ENCODE measurements at regions not wholly inside any gene's neighbourhood (a gene's known extent, or its start where the extent isn't known, plus 50 kb on each side); places are given as distances from the start of the nearest gene placed in this dataset.

GRCh38 chr17:13302419-13302818 lies 284.6 kb upstream of the ELAC2 start:
- no peak for DNase-seq (ENCODE audit: low spot score)

- DNase-seq (ENCODE audit: low spot score), result no peak
Observed at GRCh38 chr17:13297183-13297582, 279.4 kb upstream of the ELAC2 start.

DNA sequence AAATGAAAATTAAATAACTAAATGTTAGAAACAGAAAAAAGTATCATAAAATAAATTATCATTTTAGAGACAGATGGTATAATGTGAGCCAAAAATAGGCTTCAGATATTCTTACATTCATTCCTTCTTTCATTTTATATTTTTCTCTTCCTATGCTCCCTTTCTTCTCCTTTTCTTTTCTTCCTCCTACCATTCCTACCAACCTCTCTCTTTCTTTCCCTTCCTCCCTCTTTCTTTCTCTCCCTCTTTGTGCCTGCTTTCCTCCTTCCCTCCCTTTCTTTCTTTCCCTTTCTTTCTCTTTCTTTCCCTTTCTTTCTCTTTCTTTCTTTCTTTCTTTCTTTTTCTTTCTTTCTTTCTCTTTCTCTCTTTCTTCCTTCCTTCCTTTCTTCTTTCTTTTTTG lies 275.6 kb upstream of the ELAC2 start:
- no peak for DNase-seq (ENCODE audit: low spot score)

GRCh38 chr17:13292291-13292690 lies 274.5 kb upstream of the ELAC2 start:
- DNase-seq (ENCODE audit: low spot score), result no peak

- DNase-seq (ENCODE audit: low spot score), result no peak
Observed at GRCh38 chr17:13288248-13288647, 270.4 kb upstream of the ELAC2 start.

DNA sequence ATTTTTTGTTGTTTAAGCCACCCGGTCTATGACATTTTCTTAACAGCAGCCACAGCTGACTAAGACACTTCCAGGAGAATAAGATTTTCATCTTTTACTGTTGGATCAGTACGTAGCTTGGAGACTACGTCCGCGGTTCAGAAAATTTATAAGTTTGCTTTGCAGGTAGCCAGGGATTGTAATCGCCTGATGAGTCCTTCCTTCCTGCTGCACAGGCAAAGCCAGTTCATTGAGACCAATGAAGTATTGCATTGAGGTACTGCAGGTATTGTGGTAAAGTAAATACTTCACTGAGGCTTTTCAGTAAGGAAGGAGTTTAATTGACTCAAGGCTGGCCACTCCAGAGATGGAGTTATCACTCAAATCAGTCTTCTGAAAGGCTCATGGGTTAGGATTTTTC lies 269.4 kb upstream of the ELAC2 start:
- DNase-seq (ENCODE audit: low spot score), result no peak

DNA sequence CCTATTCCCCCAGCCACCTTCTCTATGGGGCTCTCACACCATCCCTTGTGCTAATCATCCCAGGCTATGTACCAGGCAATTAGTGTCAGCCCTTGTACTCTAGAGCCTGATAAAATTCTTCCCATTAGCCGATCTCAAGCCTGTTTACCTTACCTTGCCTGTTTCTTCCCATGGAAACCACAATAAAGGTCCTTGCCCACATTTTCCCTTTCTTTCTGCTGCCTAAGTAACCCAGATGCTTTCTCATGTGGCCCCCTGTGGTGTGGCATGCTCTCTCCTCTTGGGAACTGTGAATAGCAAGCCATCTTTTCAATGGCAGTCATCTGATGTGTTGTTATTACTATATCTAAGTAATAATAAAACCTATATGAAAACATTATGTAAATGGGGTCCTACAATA lies 265.8 kb upstream of the ELAC2 start:
- DNase-seq (ENCODE audit: low spot score), result no peak

- DNase-seq (ENCODE audit: low spot score), result no peak
Observed at GRCh38 chr17:13281626-13282025, 263.8 kb upstream of the ELAC2 start.

GRCh38 chr17:13273806-13274205 lies 256.0 kb upstream of the ELAC2 start:
- no peak for DNase-seq (ENCODE audit: low spot score)

GRCh38 chr17:13272296-13272695 lies 254.5 kb upstream of the ELAC2 start:
- no peak for DNase-seq (ENCODE audit: low spot score)

DNA sequence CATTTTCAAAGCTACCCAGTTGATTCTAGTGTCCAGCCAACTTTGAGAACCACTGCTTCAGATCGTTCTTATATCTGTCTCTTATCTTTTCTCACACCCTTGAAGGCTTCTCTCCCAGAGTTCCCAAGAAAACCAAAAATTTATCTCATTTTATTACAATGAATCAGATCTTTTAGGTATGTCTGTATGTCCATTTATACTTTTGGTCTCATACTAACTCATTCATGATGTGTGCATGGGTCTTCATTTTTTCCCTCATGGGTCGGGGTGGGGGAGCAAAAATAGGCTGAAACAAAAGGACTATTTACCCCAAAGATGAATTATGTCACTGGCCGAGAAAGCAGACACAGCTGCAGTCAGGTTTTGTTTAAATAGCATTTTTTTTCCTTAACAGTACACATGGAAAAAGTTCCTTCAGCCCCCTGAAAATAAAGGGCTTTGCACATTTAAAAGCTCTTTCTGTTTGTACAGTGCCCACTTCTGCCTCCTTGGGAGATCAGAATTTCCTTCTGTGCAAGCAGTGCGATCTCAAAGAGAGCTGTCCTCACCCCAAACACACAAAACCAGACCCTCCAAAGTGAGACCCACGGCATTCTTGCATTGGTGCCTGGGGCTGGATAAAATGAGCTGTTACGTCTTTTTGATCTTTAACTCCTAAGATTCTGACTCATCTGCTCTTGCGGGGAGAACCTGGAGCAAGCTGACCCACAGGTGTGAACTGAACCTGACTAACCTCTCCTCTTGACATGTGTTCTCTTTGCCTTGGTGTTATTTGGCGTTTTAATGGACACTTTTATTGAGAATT lies 251.2 kb upstream of the ELAC2 start:
- no peak for DNase-seq (ENCODE audit: low spot score)

DNA sequence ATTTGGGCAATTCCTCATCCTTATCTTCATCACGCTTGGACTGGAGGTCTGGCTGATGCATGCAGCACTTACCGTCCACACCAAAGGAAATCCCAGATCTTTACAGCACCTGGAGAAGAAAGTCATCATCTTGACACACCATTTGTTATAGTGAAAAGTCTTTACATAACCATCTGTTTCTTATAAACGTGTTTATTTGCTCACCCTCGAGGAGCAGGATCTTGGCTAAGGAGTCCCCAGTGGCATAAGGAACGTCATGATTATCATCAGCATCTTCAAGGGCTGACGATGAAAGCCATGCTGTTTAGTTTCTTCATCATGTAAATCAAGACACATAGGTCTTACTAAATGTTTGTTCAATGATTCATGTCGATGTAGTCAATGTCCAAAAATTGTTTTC lies 248.8 kb upstream of the ELAC2 start:
- DNase-seq (ENCODE audit: low spot score), result no peak

DNA sequence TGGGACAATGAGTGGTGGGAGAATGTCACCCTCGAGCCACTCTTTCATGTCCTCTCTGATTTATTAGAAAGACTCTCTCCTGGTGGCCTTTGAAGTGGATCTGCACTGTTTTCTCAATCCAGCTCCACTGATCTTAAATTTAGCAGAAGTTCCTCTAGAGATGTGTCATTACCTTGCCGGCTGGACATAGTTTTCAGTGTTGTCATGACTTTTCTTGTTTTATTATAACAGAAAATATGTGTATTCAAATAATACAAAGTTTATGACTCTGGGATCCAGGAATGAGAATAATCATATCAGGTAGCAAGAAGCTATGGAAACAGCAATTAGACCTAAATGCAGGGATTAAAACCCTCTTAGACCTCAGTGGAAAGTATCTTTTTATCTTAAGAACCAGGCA lies 247.5 kb upstream of the ELAC2 start:
- no peak for DNase-seq (ENCODE audit: low spot score)

GRCh38 chr17:13263746-13264145 lies 245.9 kb upstream of the ELAC2 start:
- DNase-seq (ENCODE audit: low spot score), result no peak

DNA sequence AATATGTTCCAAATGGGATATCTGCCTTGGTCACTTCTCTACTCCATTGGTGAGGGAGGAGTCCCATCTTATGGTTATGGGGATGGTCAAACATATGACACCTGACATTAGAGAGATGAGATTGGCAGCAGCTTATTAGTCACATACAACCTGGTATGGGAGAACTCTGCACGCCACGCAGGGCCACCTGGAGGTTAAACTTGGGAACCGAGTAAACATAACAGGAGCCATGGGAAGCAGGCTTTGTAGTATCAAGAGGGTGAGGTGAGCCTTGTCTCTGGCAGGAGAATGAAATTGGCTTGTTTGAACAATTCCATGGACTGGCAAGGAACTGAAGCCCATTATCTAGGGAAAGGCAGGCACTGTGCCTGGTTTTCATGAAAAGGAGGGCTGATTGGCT lies 238.7 kb upstream of the ELAC2 start:
- DNase-seq (ENCODE audit: low spot score), result no peak

GRCh38 chr17:13253733-13254410 lies 236.0 kb upstream of the ELAC2 start:
- DNase-seq (ENCODE audit: low spot score), result no peak

DNA sequence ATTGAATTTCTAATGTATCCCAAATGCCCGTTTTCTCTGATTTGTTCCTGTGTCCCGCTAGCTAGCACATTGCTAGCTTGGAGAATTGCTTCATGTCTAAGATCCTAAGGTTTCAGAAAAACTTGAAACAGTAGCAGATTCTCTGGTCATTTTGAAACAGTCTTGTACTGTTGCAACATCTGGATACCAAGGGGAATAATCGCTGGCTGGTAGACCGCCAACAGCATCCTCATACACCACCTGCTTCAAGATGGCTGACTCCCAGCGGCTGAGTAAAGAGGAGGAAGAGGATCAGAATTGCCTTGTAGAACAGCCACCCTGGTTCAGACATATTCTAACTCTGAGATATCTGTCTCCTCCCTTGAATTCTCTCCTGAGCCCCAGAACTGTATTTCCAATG lies 226.7 kb upstream of the ELAC2 start:
- DNase-seq (ENCODE audit: low spot score), result no peak

- DNase-seq (ENCODE audit: low spot score), result no peak
Observed at GRCh38 chr17:13243585-13243984, 225.8 kb upstream of the ELAC2 start.

GRCh38 chr17:13240851-13241250 lies 223.0 kb upstream of the ELAC2 start:
- DNase-seq (ENCODE audit: low spot score), result no peak

DNA sequence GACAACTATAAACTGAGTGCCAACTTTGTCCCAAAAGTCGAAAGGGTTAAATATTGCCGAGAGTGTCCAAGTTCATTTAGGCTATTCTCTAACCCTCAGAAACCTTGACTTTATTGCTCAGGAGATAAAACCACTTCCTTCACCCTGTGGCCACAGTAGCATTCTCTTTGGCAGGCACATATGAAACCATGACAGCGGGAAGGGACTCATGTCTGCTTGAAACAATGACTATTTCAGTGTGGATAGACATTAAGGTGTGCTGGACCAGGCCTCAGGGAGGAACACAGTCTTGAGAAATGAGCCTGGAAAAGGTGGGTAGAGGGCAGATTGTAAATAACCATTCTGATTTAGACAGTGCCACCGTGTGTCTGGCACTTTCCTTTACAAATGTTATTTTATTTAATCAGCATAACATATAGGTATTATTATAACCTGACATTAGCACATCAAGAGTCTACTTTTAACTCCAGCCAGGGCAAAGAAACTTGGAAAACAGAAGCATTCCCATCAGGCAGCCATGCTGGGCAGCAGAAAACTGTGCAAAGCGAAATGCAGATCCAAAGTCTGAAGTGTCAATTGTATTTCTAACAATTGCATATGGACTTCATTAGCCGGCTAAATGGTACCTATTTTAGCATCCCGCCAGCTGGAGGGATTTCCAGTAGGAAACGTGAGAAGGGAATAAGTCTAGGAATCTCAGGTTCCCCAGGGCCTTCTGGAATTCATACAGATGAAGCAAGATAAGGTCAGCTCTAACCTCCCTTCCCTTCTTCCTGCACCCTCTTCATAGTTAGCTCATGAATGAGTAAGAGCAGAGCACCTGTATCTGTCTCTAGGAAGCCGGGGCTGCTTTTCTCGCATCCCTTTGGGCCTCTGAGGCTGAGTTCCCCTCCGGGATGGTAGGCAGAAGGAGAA lies 212.8 kb upstream of the ELAC2 start:
- DNase-seq (ENCODE audit: low spot score), result no peak

- DNase-seq (ENCODE audit: low spot score), result no peak
Observed at GRCh38 chr17:13228225-13228624, 210.4 kb upstream of the ELAC2 start.

GRCh38 chr17:13222975-13223374 lies 205.1 kb upstream of the ELAC2 start:
- DNase-seq (ENCODE audit: low spot score), result no peak

DNA sequence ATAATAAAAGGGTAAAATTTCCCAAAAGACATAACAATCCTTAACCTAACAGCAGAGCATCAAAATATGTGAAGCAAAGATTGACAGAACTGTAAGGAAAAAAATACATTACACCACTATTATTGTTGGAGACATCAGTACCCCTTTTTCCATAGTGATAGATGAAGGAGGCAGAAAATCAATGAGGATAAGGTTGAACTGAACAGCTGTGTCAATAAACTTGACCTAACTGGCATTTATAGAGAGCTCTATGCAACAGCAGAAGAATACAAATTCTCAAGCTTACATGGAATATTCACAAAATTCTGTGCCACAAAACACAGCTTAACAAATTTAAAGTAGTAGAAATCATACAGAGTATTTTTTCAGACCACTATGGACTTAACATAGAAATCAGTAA lies 195.0 kb upstream of the ELAC2 start:
- DNase-seq (ENCODE audit: low spot score), result no peak
